ENCODE measurements at regions not wholly inside any gene's neighbourhood (a gene's known extent, or its start where the extent isn't known, plus 50 kb on each side); places are given as distances from the start of the nearest gene placed in this dataset.

DNA sequence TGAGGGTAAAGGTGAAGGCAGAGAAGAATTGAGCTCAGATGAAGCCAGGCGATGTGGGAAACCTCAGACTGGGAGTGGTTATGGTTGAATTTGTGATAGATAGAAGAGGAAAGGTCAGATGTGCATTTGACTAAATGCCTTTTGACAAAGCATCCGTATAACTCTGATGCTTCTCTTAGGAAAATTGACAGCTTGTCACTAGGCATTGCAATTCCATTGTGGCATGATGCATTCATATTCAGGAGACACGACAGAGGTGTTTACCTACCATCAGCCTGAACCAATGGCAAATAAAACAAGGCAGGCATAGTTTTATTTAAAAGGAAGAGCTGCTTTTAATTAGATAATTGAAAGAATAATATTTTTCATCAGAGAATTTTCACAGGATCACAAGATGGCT, 325.1 kb upstream of the IGFBP7 start:
- no peak overlapping the region for H3K27ac ChIP-seq (ENCODE audit: control insufficient read depth, insufficient read depth)
- in situ Hi-C loops (cut with MboI), result loop anchor here (25.0 kb wide), 1 partner anchor 1727 kb away; no protein-coding TSS in a partner anchor
- H3K79me2 ChIP-seq (ENCODE audit: control insufficient read depth, insufficient read depth, low read length), result no peaks in the 10 kb centered on the region
- ChIA-PET CTCF (interaction anchor here (1.0 kb wide), 1 partner anchor 8 kb away, joined by 4 read pairs; no protein-coding TSS in a partner anchor), POLR2A (no interaction called here), SMC1A (ENCODE audit: uncharacterized antibody, unreplicated experiment) (interaction anchor here (0.6 to 1.0 kb wide), 2 partner anchors 10 to 814 kb away, joined by 3 read pairs; no protein-coding TSS in a partner anchor), RAD21 (ENCODE audit: unreplicated experiment) (no interaction called here)
- no peaks in the 10 kb centered on the region for H3K27me3 ChIP-seq (replicated peaks in 1 of 2; ENCODE audit: control insufficient read depth in 2 of 2, insufficient read depth in 2 of 2, low read length in 1 of 2)
- WGBS (ENCODE audit: insufficient coverage, insufficient replicate concordance, low lambda C conversion rate, missing lambda C conversion rate), result 8% methylated on average over 3 of the region's 3 CpGs
- no peaks in the 10 kb centered on the region for H3K4me1 ChIP-seq (ENCODE audit: control insufficient read depth, insufficient read depth, low read length)
- no peak overlapping the region for H3K4me2 ChIP-seq (ENCODE audit: control insufficient read depth, insufficient read depth)
- TF ChIP-seq, protein P1, sequence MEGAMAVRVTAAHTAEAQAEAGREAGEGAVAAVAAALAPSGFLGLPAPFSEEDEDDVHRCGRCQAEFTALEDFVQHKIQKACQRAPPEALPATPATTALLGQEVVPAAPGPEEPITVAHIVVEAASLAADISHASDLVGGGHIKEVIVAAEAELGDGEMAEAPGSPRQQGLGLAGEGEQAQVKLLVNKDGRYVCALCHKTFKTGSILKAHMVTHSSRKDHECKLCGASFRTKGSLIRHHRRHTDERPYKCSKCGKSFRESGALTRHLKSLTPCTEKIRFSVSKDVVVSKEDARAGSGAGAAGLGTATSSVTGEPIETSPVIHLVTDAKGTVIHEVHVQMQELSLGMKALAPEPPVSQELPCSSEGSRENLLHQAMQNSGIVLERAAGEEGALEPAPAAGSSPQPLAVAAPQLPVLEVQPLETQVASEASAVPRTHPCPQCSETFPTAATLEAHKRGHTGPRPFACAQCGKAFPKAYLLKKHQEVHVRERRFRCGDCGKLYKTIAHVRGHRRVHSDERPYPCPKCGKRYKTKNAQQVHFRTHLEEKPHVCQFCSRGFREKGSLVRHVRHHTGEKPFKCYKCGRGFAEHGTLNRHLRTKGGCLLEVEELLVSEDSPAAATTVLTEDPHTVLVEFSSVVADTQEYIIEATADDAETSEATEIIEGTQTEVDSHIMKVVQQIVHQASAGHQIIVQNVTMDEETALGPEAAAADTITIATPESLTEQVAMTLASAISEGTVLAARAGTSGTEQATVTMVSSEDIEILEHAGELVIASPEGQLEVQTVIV (IDR thresholded peaks at IDR 0.05; ENCODE audit: borderline replicate concordance, partially characterized antibody), result no peak
- TF ChIP-seq, protein P2, sequence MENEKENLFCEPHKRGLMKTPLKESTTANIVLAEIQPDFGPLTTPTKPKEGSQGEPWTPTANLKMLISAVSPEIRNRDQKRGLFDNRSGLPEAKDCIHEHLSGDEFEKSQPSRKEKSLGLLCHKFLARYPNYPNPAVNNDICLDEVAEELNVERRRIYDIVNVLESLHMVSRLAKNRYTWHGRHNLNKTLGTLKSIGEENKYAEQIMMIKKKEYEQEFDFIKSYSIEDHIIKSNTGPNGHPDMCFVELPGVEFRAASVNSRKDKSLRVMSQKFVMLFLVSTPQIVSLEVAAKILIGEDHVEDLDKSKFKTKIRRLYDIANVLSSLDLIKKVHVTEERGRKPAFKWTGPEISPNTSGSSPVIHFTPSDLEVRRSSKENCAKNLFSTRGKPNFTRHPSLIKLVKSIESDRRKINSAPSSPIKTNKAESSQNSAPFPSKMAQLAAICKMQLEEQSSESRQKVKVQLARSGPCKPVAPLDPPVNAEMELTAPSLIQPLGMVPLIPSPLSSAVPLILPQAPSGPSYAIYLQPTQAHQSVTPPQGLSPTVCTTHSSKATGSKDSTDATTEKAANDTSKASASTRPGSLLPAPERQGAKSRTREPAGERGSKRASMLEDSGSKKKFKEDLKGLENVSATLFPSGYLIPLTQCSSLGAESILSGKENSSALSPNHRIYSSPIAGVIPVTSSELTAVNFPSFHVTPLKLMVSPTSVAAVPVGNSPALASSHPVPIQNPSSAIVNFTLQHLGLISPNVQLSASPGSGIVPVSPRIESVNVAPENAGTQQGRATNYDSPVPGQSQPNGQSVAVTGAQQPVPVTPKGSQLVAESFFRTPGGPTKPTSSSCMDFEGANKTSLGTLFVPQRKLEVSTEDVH (IDR thresholded peaks at IDR 0.05; ENCODE audit: low read depth, partially characterized antibody), result no peak
- TF ChIP-seq KAT2A (conservative IDR thresholded peaks at IDR 0.05; ENCODE audit: control insufficient read depth, low read depth, low read length) (no peak), KDM1A (IDR thresholded peaks at IDR 0.05; ENCODE audit: borderline replicate concordance) (no peak), RCOR1 (conservative IDR thresholded peaks at IDR 0.05; ENCODE audit: low read depth, low read length) (no peak), ZNF622 (IDR thresholded peaks at IDR 0.05) (no peak), NFIC (IDR thresholded peaks at IDR 0.05; ENCODE audit: low read depth, low read length) (no peak), IKZF2 (IDR thresholded peaks at IDR 0.05) (no peak), MTA3 (IDR thresholded peaks at IDR 0.05; ENCODE audit: borderline replicate concordance, low read length) (no peak)
- TF ChIP-seq, protein P3, sequence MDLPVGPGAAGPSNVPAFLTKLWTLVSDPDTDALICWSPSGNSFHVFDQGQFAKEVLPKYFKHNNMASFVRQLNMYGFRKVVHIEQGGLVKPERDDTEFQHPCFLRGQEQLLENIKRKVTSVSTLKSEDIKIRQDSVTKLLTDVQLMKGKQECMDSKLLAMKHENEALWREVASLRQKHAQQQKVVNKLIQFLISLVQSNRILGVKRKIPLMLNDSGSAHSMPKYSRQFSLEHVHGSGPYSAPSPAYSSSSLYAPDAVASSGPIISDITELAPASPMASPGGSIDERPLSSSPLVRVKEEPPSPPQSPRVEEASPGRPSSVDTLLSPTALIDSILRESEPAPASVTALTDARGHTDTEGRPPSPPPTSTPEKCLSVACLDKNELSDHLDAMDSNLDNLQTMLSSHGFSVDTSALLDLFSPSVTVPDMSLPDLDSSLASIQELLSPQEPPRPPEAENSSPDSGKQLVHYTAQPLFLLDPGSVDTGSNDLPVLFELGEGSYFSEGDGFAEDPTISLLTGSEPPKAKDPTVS (IDR thresholded peaks at IDR 0.05; ENCODE audit: low read depth, low read length), result no peak
- H3K36me3 ChIP-seq (ENCODE audit: control insufficient read depth in 2 of 2, insufficient read depth in 2 of 2, low read length in 1 of 2), result no peaks in the 10 kb centered on the region
- no peak overlapping the region for H2AFZ ChIP-seq (ENCODE audit: control insufficient read depth, low read depth, low read length)
- H4K20me1 ChIP-seq (ENCODE audit: control insufficient read depth, insufficient read depth), result no peaks in the 10 kb centered on the region
- FAIRE-seq, result no peak
- no peak overlapping the region for H3K9ac ChIP-seq (ENCODE audit: control insufficient read depth, insufficient read depth, low read length)
- ATAC-seq, result no peak
- no peak overlapping the region for H3K4me3 ChIP-seq
- intact Hi-C loops (cut with micrococcal nuclease; ENCODE audit: unreplicated experiment), result no loop called here
- DNase-seq (ENCODE audit: low read depth, low spot score), result no peak
- no TSS peak for BruUV-seq (replicated peaks)
- H3K9me3 ChIP-seq (replicated peaks; ENCODE audit: control insufficient read depth, insufficient read depth, low read length), result no peaks in the 10 kb centered on the region

All from GM12878 (cell line).